ENCODE measurements at regions not wholly inside any gene's neighbourhood (a gene's known extent, or its start where the extent isn't known, plus 50 kb on each side); places are given as distances from the start of the nearest gene placed in this dataset.

- TF ChIP-seq TCF12 (IDR thresholded peaks at IDR 0.05; ENCODE audit: low read depth) (no peak), EGR1 (IDR thresholded peaks at IDR 0.05) (no peak), CEBPB (IDR thresholded peaks at IDR 0.05) (peak; percentile 23; the same call in 1 of the 2 replicates), TEAD4 (IDR thresholded peaks at IDR 0.05) (no peak)
Measured at GRCh38 chr1:79592707-79593106, 586.2 kb upstream of the ADGRL4 start.

- TF ChIP-seq USF1 (IDR thresholded peaks at IDR 0.05) = no peak
- no peak for TF ChIP-seq CEBPB (IDR thresholded peaks at IDR 0.05)
- no peak for TF ChIP-seq RAD21 (IDR thresholded peaks at IDR 0.05; ENCODE audit: low read depth)
- no peak for TF ChIP-seq TCF12 (IDR thresholded peaks at IDR 0.05; ENCODE audit: low read depth)
- TF ChIP-seq TAF1 (IDR thresholded peaks at IDR 0.05; ENCODE audit: low read depth) = no peak
- TF ChIP-seq MAX (IDR thresholded peaks at IDR 0.05) = no peak
- no peak for TF ChIP-seq REST (IDR thresholded peaks at IDR 0.05; ENCODE audit: low read depth)
- TF ChIP-seq FOXM1 (IDR thresholded peaks at IDR 0.05; ENCODE audit: borderline replicate concordance, low read depth) = no peak
- TF ChIP-seq EGR1 (IDR thresholded peaks at IDR 0.05) = no peak
- no peak for TF ChIP-seq CREB1 (IDR thresholded peaks at IDR 0.05; ENCODE audit: low read depth)
- no peak for TF ChIP-seq NFIC (IDR thresholded peaks at IDR 0.05)
- no peak for TF ChIP-seq YY1 (IDR thresholded peaks at IDR 0.05; ENCODE audit: low read depth)
- no peak for TF ChIP-seq EP300 (IDR thresholded peaks at IDR 0.05; ENCODE audit: borderline replicate concordance)
- TF ChIP-seq TEAD4 (IDR thresholded peaks at IDR 0.05) = no peak
- TF ChIP-seq ZBTB7A (IDR thresholded peaks at IDR 0.05; ENCODE audit: low read depth) = no peak
Measured at GRCh38 chr1:79588719-79589118, 582.2 kb upstream of the ADGRL4 start.

GRCh38 chr1:79587229-79587628 lies 580.7 kb upstream of the ADGRL4 start:
- TF ChIP-seq TAF1 (IDR thresholded peaks at IDR 0.05; ENCODE audit: low read depth) (no peak), RAD21 (IDR thresholded peaks at IDR 0.05; ENCODE audit: low read depth) (0 out of 2 replicates have a peak, but pooled peaks have one; percentile 7), TCF12 (IDR thresholded peaks at IDR 0.05; ENCODE audit: low read depth) (no peak)

- TF ChIP-seq MAX (IDR thresholded peaks at IDR 0.05) (no peak), REST (IDR thresholded peaks at IDR 0.05; ENCODE audit: low read depth) (no peak), CREB1 (IDR thresholded peaks at IDR 0.05; ENCODE audit: low read depth) (no peak), CEBPB (IDR thresholded peaks at IDR 0.05) (no peak), NFIC (IDR thresholded peaks at IDR 0.05) (no peak), TEAD4 (IDR thresholded peaks at IDR 0.05) (no peak), TAF1 (IDR thresholded peaks at IDR 0.05; ENCODE audit: low read depth) (no peak), RAD21 (IDR thresholded peaks at IDR 0.05; ENCODE audit: low read depth) (no peak), ZBTB7A (IDR thresholded peaks at IDR 0.05; ENCODE audit: low read depth) (no peak), EGR1 (IDR thresholded peaks at IDR 0.05) (no peak), TCF12 (IDR thresholded peaks at IDR 0.05; ENCODE audit: low read depth) (no peak), USF1 (IDR thresholded peaks at IDR 0.05) (no peak)
Measured at GRCh38 chr1:79585801-79586200, 579.3 kb upstream of the ADGRL4 start.

GRCh38 chr1:79575424-79575823 lies 568.9 kb upstream of the ADGRL4 start:
- no peak for TF ChIP-seq CREB1 (IDR thresholded peaks at IDR 0.05; ENCODE audit: low read depth)
- no peak for TF ChIP-seq NFIC (IDR thresholded peaks at IDR 0.05)
- TF ChIP-seq YY1 (IDR thresholded peaks at IDR 0.05; ENCODE audit: low read depth) = no peak
- no peak for TF ChIP-seq FOXM1 (IDR thresholded peaks at IDR 0.05; ENCODE audit: borderline replicate concordance, low read depth)
- no peak for TF ChIP-seq TAF1 (IDR thresholded peaks at IDR 0.05; ENCODE audit: low read depth)
- no peak for TF ChIP-seq CEBPB (IDR thresholded peaks at IDR 0.05)
- no peak for TF ChIP-seq EP300 (IDR thresholded peaks at IDR 0.05; ENCODE audit: borderline replicate concordance)
- TF ChIP-seq USF1 (IDR thresholded peaks at IDR 0.05) = no peak
- no peak for TF ChIP-seq ZBTB7A (IDR thresholded peaks at IDR 0.05; ENCODE audit: low read depth)
- TF ChIP-seq REST (IDR thresholded peaks at IDR 0.05; ENCODE audit: low read depth) = no peak
- TF ChIP-seq MAX (IDR thresholded peaks at IDR 0.05) = no peak
- TF ChIP-seq TCF12 (IDR thresholded peaks at IDR 0.05; ENCODE audit: low read depth) = no peak
- no peak for TF ChIP-seq EGR1 (IDR thresholded peaks at IDR 0.05)
- TF ChIP-seq RAD21 (IDR thresholded peaks at IDR 0.05; ENCODE audit: low read depth) = no peak
- no peak for TF ChIP-seq TEAD4 (IDR thresholded peaks at IDR 0.05)
